NCI-H226 (cell line): ENCODE measurements at regions not wholly inside any gene's neighbourhood (a gene's known extent, or its start where the extent isn't known, plus 50 kb on each side); places are given as distances from the start of the nearest gene placed in this dataset.

ENCODE experiments used
- DNase-seq: peaks from one replicate; pipeline ENCODE4 v3.0.0-alpha.2; 2015

DNA sequence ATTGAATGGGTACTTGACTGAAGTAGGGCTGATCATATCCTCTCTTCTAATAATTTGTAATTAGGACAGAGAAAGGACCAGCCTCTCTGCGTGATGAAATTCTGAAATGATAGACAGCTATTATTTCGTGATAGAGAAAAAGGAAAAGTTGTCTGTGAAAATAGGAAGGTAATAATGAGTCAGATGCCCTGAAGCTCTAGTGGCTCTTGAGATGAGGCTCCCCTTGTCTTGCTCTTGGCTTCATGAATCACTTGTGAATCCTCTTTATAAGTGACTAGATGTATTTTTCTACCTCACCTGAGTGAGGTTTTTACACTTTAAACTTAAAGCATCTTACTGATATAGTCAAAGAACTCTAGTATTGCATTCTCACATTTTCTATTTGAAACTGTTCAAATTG is 888.9 kb downstream of the PCDH18 start:
- DNase-seq = no peak

DNA sequence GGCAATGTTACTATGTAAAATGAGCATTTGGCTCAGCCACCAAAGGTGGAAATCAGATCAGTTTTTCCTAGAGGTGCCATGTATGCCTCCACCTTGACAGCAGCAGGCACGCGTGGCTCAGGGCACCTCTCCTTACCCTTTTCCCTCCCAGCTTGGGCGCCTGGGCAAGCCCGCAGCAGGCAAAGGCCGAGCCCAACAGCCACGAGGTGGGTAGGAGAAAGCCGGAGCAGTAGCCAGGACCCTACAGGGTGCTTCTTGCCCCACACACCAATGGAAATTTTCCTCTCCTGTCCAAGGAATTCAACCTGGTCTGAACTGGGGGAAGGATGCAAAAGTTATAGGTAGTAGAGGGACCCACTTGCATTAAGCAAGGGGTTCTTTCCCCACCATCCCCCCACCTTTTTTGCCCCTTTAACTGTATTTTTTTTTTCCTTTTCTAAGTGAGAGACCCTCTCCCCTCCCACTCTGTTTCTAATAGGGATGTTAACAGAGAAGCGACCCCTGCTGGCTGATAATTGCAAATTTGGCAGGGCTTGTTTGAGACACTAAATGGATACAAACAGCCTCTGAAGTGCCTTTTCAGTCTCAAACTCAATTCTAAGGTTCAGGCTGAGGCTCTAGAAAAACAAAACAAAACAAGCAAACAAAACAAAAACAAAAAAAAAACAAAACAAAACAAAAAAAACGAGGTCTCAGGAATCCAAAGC is 895.1 kb downstream of the PCDH18 start:
- no peak for DNase-seq

DNA sequence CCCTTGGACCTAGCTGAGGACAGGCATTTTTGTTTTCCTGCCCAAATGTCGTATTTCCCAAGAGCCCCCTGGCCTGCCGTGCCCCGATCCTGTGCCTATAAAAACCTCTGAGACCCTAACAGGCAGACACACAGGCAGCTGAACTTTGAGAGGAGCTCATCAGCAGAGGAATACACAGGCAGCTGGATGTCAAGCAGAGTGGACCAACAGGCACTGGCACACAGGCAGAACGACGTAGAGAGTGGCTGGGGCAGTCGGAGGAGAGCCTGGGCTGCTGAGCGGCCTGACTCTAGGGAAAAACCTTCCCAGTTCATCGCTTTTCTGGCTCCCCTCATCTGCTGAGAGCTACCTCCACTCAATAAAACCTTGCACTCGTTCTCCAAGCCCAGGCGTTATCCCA is 896.1 kb downstream of the PCDH18 start:
- DNase-seq = no peak

DNA sequence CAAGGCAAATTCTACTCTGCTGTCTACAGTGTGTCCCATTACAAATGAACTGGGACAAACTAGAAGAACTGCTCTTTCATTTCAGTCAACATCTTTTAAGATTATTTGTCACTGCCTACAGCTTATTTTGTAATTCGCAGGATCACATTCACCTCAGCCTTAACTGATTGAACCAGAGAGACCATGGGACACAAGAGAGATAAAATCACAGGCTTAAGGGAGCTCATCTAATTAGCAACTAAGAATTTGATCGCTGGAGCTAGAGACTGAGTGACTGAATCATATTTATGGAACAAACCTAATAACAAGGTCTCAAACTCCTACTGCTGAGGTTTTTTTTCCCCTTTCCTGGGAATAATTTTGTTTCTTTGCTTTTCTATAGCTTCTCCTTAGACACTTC is 898.2 kb downstream of the PCDH18 start:
- no peak for DNase-seq

DNA sequence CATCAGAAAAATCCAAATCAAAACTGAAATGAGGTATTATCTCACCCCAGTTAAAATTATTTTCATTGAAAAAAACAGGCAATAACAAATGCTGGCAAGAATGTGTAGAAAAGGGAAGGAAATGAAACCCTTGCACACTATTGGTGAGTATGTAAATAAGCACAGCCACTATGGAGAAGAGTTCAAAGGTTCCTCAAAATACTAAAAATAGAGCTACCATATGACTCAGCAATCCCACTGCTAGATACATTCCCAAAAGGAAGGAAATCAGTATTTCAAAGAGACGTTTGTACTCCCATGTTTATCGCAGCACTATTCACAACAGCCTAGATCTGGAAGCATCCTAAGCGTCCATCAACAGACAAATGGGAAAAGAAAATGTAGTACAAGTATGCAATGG is 932.4 kb downstream of the PCDH18 start:
- DNase-seq = no peak

DNA sequence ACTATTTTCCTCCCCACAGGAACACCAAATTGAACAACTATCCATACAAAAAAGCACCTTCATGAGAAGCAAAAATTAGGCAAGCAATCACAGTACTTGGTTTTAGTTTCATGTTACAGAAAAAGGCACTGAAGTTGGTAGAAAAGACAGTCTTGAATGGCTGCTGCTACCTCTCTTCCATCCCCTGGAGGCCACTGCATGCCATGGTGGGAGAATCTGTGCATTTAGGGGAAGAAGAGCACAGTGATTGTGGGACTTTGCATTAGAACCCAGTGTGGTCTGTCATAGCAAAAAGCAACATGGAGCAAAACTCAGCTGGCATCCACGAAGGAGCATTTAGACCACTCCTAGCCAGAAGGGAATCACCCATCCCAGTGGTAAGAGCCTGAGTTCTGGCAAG is 941.9 kb downstream of the PCDH18 start:
- no peak for DNase-seq

DNA sequence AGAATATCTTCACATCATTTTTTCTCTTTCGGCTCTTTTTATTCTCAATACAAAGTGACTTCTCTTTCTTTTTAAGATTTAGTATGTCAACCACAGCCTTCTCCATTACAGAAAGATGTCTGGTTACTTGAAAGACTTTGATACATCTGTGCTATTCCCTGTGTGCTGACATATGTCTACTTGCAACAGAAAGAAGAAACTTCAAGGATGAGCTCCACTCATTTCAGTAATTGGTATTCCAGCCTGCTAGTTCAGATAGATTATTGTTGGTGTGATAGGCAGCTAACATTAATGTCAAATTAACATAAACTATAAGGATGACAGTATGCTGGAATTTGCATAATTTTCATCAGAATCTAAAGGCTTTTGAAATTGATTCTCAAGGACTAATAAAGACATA is 948.7 kb downstream of the PCDH18 start:
- no peak for DNase-seq

DNA sequence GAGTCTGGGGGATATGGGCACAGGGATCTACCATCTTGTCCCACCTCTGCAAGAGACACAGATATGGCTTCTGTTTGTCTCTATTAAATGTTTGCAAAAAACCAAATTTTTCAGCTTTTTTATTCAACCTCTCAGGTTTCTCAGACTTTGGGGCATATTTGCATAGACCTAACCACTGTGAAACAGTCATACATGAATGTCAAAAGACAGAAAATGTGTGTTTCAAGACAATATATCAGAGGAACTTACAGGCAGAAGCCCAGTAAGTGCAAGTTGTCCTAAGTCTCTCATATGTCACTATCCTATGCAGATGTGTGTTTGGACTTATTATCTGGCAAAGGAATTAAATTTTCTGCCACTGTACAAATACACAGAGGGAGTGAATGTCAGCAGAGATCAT is 951.2 kb downstream of the PCDH18 start:
- no peak for DNase-seq

DNA sequence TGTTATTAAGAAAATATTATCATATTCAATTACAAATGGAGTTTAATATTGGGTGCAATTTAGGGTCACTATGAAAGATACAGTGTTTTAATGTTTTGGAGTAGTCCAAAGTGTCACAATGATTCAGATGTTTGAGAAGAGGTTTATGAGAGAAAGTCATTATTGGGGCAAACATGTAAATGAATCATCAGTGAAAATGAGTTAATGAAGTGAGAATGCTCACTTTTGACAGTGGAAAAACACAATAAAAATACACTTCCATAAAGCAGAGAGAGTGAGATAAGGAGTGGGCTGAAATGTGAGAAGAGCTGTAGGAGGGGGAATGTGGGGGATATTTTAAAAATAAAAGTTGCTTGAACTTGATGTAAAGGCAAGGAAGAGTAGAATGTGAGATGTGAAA is 957.1 kb downstream of the PCDH18 start:
- no peak for DNase-seq

DNA sequence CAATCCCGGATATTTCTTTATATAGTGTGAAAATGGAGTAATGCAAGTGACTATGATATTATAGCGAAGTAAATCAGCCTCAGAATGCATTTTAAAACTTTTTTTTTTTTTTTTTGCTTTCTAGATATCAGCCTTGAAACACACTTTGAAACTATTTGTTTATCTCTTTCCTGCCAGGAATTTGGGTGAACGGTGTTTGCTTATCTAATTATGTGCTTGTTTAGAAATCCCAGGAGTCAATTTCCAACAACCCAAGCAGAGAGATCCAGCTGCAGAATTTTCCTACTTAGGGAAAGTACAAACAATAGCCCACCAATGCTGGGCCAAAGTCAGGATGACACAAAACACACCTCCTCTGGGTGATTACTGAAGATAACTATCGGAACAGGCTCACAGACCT is 958.8 kb downstream of the PCDH18 start:
- DNase-seq = no peak

DNA sequence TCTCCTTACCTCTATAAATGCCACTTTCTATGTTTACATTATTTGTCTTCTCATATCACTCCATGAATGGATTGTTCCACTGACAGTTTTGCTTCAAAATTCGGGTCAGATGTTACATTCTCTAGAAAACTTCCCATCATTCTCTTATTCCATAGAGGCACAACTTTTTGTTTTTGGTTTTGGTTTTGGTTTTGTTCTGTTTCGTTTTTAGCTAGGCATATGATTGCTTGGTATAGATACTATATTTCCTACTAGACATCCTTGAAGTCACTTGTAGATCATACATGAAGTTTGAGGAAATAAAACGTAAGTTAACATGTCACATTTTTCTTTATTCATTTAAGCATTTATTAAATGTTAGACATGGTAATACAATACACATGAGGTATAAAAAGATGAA is 961.0 kb downstream of the PCDH18 start:
- DNase-seq = no peak

DNA sequence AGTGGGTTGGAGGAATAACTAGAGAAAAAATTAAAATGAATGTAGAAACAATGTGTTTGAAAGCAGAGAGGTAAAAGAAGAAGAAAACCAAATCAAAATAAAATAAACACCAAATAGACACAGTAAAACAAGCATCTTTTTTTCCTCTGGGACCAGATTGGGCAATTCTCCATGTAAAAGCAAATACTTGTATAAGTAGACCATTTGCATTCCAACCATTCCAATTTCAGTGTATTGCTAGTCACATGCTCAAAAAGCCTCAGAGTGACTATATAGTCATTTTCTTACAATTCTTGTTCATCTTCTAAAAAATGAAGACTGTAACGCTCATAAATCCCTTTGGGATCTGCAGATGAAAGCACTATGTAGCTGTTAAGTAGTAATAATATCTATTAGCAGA is 969.5 kb downstream of the PCDH18 start:
- DNase-seq = no peak

DNA sequence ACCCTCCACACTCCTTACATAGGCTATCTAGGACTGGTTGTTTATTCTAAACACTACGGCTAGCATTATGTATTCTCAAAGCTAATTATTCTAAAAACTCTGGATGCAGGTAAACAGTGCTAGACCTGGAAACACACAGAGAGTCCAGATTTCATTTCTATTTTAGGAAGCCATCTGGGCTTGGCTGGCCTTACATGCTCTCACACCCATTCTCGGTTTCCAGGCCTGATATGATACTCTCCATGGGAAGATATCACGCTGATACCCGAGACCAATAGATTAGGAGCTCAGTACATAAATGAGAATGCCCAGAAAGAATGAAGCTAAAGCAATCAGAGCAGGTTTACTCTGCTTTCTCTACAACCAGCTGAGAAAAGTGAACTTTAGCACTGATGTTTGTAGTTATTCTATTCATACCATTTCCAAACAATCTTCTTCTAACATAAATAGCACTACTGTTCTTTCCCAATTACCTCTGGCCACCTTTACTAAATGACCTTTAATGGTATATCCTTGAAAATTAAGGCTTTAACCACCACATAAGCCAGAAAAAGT is 973.3 kb downstream of the PCDH18 start:
- DNase-seq = no peak

DNA sequence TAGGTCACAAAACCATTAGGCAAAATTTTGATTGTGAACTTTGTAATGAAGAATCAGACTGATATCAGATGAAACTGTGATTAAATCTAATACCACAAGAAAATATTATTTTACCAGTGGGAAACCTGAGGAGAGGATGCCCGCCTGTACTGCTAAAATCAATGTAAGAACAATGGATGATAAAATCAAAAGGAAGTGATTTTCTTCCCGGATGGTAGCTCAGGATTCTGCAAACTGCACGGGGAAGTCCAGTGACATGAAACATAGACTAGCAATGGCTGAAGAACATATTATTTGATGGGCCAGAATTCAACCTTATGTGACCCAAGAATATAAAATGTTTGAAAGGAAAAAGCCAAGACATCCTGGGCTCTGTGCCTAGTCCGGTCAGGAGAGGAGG is 974.9 kb downstream of the PCDH18 start:
- DNase-seq = no peak

DNA sequence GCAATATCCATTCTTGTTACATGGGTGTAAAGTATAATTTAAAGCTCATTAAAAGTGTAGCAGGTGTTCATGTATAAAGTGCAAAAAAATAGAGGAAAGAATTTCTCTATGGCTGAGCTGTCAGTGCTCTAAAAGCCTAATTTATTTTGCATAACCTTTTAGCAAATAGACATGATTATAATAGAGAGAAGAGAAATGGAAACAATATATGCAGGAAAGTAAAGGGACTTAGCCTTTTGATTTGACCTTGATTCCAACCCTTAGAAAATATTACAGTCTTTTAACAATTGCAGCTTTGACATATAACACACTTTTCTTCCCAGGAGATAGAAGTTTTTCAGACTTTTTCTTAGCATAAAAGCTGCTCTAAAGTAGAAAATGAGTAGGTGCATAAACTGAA is 978.3 kb downstream of the PCDH18 start:
- no peak for DNase-seq

DNA sequence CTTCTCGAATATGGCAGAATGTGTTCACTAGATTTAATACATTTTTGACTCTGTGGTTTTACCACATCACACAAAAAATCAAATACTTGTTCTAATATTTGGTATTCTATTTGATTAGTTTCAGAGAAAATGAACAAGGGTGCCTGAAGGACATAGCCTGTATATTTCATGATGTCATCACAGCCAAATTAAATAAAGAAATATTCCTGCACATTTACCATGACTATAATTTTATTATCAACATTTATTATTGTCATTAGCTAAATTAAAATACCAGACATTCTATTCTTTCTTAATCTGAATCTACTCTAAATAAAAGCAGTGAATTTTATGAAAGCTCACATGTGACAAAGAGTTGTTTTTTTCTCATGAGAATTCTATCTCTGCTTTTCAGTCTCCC is 980.5 kb downstream of the PCDH18 start:
- DNase-seq = no peak

DNA sequence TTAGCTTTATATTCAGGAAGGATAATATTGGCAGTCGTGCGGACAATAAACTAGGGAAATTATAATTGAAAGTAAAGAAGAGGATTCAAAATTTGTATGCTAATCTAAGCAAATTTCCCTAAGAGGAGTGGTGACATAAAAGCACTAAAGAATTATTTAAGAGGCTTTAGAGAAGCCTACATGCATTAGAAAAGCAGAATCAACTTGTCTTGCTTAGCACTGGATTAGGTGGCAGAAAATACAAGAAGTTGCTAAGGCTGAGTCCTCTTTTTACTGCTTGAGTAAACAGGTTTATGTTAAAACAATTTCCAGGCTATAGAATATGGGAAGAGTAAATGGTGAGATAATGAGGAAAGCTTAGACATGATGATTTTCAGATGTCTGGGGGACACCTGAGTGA is 991.5 kb downstream of the PCDH18 start:
- no peak for DNase-seq

DNA sequence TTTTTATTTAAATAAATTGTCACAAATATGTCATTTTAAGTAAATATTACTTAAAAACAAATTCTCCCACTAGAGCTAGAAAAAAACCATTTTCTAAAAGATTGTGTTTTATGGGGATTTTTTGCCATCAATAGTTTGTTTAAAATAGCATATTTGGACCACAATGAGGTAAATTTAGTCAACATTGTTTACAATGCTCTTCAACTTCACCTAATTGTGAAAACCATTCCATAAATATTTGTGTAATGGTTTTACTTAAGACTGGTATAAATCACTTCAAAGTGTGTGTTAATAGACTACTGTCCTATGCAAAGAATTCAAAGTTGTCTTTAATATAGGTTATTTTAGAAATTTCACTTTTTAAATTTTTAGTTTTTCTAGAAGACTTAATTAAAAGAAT is 1004.2 kb downstream of the PCDH18 start:
- no peak for DNase-seq

DNA sequence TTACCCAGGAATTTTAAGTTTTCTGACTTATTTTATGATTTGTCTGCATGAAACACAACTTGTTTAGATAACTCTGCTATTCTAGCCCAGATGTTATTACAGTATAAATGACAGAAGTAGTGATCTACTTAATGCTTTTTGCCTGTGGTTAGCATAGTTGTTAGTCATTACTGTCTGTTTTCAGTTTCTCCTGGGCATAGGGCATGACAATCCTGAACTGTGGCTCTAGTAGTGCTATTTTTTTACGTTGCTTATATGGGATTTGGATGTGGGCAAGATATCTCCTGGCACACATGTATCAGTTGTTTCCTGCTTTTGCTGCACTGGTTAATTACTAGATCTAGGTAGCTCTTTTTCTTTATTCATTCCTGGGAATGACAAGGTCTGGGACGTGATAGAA is 1005.8 kb downstream of the PCDH18 start:
- no peak for DNase-seq

DNA sequence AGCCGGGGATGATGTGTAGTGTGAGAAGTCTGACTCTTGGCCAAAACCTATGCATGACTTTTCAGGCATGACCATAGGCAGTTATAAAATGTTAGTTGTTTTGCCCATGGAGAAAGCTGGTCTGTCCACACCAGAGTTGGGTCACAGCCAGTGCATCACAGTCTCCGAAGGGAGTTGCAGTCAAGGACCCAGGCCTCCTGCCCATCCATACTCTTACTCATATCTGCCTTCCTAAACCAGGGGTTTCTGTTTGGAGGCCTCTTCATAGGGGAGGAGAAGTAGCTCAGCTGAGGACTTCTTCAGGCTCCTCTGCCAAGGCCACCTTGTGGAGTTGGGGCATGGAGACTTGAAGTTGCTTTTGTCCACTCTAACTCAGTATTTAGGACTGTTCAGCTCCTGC is 1008.3 kb downstream of the PCDH18 start:
- DNase-seq = no peak

DNA sequence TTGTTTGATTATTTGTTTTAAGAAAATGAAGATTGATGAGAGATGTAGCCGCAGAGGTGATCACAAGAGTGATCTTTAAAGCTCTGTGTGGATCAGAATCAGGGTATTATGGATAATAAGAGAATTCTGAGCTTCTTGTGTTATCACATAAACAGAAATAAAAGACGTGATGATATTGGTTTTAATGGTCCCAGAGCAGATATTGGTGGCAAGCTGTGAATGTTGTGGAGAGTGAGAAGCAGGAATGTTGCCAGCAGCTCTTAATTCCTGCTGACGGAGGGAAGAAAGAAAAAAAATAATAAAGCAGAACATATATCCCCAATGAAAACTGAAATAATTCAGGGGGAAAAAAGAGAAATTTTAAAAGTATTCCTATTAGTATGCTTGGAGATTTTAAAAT is 1015.9 kb downstream of the PCDH18 start:
- no peak for DNase-seq

DNA sequence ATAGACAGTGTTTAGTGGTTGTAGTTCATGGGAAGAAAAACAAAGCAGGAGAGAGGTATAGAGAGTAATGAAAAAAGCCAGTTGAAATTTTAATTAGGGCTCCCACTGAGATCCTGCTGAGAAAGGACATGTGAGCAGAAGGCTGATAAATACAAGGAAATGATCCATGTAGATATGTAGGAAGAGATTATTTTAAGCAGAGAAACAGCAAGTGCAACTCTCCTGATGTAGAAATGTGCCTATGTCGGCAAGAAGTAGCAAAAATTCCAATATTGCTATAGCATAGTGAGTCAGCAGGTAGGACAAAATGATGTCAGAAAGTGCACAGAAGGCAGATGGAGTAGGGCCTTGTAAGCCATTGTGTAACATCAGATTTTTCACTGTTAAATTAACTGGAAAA is 1027.3 kb downstream of the PCDH18 start:
- DNase-seq = peak; percentile 29

DNA sequence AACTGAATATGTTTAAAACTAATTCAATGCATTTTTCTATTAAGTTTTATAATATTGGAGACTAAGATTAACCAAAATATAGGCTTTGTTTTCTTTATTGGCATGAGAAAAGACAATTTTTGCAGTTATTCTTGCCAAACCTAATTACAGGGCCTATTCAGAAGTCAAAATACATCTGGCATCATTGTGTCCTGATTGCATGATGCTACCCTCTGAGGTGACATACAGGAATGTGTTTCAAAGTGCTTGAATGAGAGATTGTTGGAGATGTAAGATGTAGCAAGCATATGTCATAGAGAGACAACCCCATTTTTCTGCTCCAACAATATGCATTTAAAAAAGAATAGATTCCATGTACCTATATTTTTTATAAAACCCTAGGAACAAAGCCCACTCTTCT is 1036.4 kb downstream of the PCDH18 start:
- DNase-seq = no peak

DNA sequence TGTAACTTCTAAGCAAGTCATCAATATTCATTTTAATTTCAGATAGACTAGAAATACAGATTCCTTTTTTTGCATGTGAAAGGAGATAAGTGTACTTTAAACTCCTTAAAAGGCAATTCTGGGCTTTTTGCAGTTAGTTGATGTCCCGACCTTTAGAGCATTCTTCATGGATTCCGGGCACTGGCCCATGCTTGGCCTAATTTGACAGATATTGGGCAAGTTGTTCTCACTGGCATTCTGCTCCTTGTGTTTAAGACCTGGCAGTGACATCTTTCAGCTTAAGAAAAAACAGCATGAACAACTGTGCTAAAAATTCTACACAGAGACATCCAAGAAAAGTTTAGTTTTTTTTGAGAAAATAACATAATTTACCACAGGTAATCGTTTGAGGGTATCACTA is 1037.2 kb downstream of the PCDH18 start:
- DNase-seq = no peak

DNA sequence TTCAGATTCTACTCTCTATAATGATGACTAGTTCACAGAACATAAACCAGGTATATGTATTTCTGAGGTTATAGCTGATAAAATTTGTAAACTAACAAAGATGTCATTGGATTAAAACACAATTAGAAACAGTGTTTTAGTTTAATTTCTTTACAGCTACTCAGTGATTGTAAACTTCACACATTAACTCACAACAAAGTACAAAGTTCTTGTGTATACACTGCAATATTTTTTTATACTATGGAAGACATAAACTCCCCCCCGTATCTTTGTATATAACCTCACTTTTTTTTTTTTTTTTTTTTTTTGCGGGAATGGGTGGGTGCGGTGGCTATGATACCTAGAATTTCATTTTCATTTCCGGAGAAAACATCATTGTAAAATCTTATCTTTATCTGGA is 1043.2 kb downstream of the PCDH18 start:
- no peak for DNase-seq
